Mesenchymal stem cell (in vitro differentiated cells and primary cell): ENCODE measurements at regions not wholly inside any gene's neighbourhood (a gene's known extent, or its start where the extent isn't known, plus 50 kb on each side); places are given as distances from the start of the nearest gene placed in this dataset.
"Not testable (repeated sequence)": the region's sequence is repeated elsewhere in the genome, so short reads cannot be mapped to it uniquely, and the experiment has no call there.

ENCODE experiments used
- DNase-seq: peaks from one replicate; pipeline ENCODE4 v3.0.0-alpha.2; 2013
- H2AFZ ChIP-seq: one replicate; pipeline ENCODE4 v1.6.1; 2013; ENCODE audit warnings: low read depth, mild to moderate bottlenecking, control low read depth, inconsistent platforms, low read length, moderate library complexity
- H2AK5ac ChIP-seq: 2 replicates; pipeline ENCODE4 v1.6.1; 2013; ENCODE audit warnings: low read length, moderate library complexity, mild to moderate bottlenecking, inconsistent platforms; ENCODE audit not compliant: severe bottlenecking
- H2BK120ac ChIP-seq: one replicate; pipeline ENCODE4 v1.6.1; 2013; ENCODE audit warnings: low read depth, mild to moderate bottlenecking, inconsistent platforms, low read length, moderate library complexity
- H2BK12ac ChIP-seq, 2 experiments: one replicate each; pipeline ENCODE4 v1.6.1; 2013; ENCODE audit warnings: inconsistent platforms in 2 of 2, low read length in 2 of 2, mild to moderate bottlenecking in 2 of 2, moderate library complexity in 2 of 2, control low read depth in 1 of 2
- H2BK15ac ChIP-seq: one replicate; pipeline ENCODE4 v1.6.1; 2013; ENCODE audit warnings: mild to moderate bottlenecking, low read depth, inconsistent platforms; ENCODE audit not compliant: poor library complexity, severe bottlenecking
- H2BK5ac ChIP-seq: 2 replicates; pipeline ENCODE4 v1.6.1; 2013; ENCODE audit warnings: low read depth, mild to moderate bottlenecking, low read length, control low read depth, inconsistent platforms; ENCODE audit not compliant: poor library complexity, severe bottlenecking
- H3K14ac ChIP-seq, 2 experiments: one replicate each; pipeline ENCODE4 v1.6.1; 2013; ENCODE audit warnings: inconsistent platforms in 2 of 2, low read length in 2 of 2, control low read depth in 1 of 2, mild to moderate bottlenecking in 1 of 2, moderate library complexity in 1 of 2
- H3K18ac ChIP-seq, 2 experiments: one replicate each; pipeline ENCODE4 v1.6.1; 2013; ENCODE audit warnings: inconsistent platforms in 2 of 2, low read length in 2 of 2, control low read depth in 1 of 2, low read depth in 1 of 2, mild to moderate bottlenecking in 1 of 2
- H3K23ac ChIP-seq, 2 experiments: one replicate each; pipeline ENCODE4 v1.6.1; 2013; ENCODE audit warnings: inconsistent platforms in 2 of 2, low read length in 2 of 2, mild to moderate bottlenecking in 2 of 2, moderate library complexity in 2 of 2, control low read depth in 1 of 2
- H3K27ac ChIP-seq: 2 replicates; pipeline ENCODE4 v1.5.1; 2013; ENCODE audit warnings: mild to moderate bottlenecking, moderate library complexity, low read length, control low read depth, inconsistent platforms; ENCODE audit not compliant: poor library complexity, severe bottlenecking
- H3K27me3 ChIP-seq, 2 experiments: 2 replicates each; pipeline versions ENCODE4 v1.6.1 to v1.7.0; 2013; ENCODE audit warnings: low read length in 2 of 2, mild to moderate bottlenecking in 2 of 2, moderate library complexity in 2 of 2, control low read depth in 1 of 2, inconsistent platforms in 1 of 2; ENCODE audit not compliant: control insufficient read depth in 1 of 2, insufficient read depth in 1 of 2
- H3K36me3 ChIP-seq, 2 experiments: 2 replicates each; pipeline versions ENCODE4 v1.6.1 to v1.7.0; 2013; ENCODE audit warnings: low read length in 2 of 2, control low read depth in 1 of 2, inconsistent platforms in 1 of 2, low read depth in 1 of 2, mild to moderate bottlenecking in 1 of 2; ENCODE audit not compliant: insufficient read depth in 2 of 2, control insufficient read depth in 1 of 2
- H3K4ac ChIP-seq, 2 experiments: one replicate each; pipeline ENCODE4 v1.6.1; 2013; ENCODE audit warnings: inconsistent platforms in 2 of 2, low read length in 2 of 2, mild to moderate bottlenecking in 2 of 2, moderate library complexity in 2 of 2, control low read depth in 1 of 2, low read depth in 1 of 2
- H3K4me1 ChIP-seq: 2 replicates; pipeline ENCODE4 v1.6.1; 2013; ENCODE audit warnings: low read depth, low read length, control low read depth; ENCODE audit not compliant: control insufficient read depth, insufficient read depth
- H3K4me2 ChIP-seq: 2 replicates; pipeline ENCODE4 v1.6.1; 2013; ENCODE audit warnings: low read length, mild to moderate bottlenecking, inconsistent platforms; ENCODE audit not compliant: poor library complexity, severe bottlenecking
- H3K4me3 ChIP-seq, 2 experiments: 2 replicates each; pipeline versions ENCODE4 v1.5.1 to v1.7.0; 2013; ENCODE audit warnings: low read length in 2 of 2, mild to moderate bottlenecking in 2 of 2, control low read depth in 1 of 2, low read depth in 1 of 2; ENCODE audit not compliant: insufficient read depth in 1 of 2
- H3K79me1 ChIP-seq: replicated peaks from 2 replicates; pipeline ENCODE4 v1.6.1; 2013; ENCODE audit warnings: mild to moderate bottlenecking, control low read depth, low read length, inconsistent platforms; ENCODE audit not compliant: poor library complexity, severe bottlenecking
- H3K9ac ChIP-seq: 2 replicates; pipeline ENCODE4 v1.7.0; 2013; ENCODE audit warnings: mild to moderate bottlenecking, low read length, moderate library complexity
- H3K9me3 ChIP-seq: 2 replicates; pipeline ENCODE4 v1.7.0; 2013; ENCODE audit warnings: mild to moderate bottlenecking, low read length; ENCODE audit not compliant: control insufficient read depth
- H4K8ac ChIP-seq: one replicate; pipeline ENCODE4 v1.6.1; 2013; ENCODE audit warnings: inconsistent platforms, mild to moderate bottlenecking, low read length, moderate library complexity
- H4K91ac ChIP-seq: one replicate; pipeline ENCODE4 v1.6.1; 2013; ENCODE audit warnings: mild to moderate bottlenecking, low read length, inconsistent platforms
- WGBS: methylation state at CpG from one replicate; pipeline ENCODE4 v1.1.7; 2013; ENCODE audit warnings: mixed read lengths; 5-methylcytosine and 5-hydroxymethylcytosine counted together

DNA sequence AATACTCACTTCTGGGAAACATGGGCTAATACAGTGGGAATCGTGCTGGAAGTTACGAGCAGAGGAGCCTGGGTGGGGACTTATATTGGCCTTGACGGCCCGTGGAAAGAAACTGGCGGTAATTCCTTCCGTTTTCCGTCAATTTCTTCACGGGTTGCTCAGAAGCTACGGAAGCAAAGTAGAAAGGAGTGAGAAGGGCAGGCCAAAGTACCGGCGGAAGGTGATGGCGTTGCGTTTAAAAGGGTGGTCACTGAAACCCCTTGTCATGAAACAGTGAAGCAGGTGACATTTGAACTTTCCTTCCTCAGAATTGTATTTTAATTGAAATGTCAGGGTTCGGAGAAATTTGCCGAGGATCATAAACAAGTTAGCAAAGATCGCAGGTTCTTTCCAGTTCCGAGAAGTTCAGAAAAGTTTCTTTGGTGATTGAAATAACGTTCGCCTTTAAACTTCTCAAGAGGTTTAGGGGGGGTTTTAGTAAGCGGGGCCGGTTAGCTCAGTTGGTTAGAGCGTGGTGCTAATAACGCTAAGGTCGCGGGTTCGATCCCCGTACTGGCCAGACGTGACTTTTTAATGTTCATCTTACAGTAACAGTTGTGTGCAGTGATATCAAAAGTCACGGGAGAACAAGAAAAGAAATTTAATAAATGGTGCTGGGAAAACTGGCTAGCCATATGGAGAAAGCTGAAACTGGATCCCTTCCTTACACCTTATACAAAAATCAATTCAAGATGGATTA is 96.7 kb upstream of the ZNF322 start:
- not testable (repeated sequence) for H4K91ac ChIP-seq, H3K4me1 ChIP-seq, H3K18ac ChIP-seq, H2AFZ ChIP-seq, H3K79me1 ChIP-seq, H2BK5ac ChIP-seq, H3K9me3 ChIP-seq, H2AK5ac ChIP-seq, H3K4ac ChIP-seq, H3K14ac ChIP-seq, H3K9ac ChIP-seq, H3K23ac ChIP-seq, H4K8ac ChIP-seq, H2BK120ac ChIP-seq, H3K36me3 ChIP-seq, H2BK15ac ChIP-seq, H2BK12ac ChIP-seq, H3K27ac ChIP-seq
- peak; percentile 59 for DNase-seq
- WGBS, result under 1% methylated on average over 26 of the region's 29 CpGs
- peak overlapping the region; percentile 72 for H3K4me2 ChIP-seq
- peak overlapping the region in 1 of 2 experiments; percentile 74 for H3K4me3 ChIP-seq
- H3K27me3 ChIP-seq, result peaks cover 14 to 15% of the 10 kb centered on the region in 2 experiments

DNA sequence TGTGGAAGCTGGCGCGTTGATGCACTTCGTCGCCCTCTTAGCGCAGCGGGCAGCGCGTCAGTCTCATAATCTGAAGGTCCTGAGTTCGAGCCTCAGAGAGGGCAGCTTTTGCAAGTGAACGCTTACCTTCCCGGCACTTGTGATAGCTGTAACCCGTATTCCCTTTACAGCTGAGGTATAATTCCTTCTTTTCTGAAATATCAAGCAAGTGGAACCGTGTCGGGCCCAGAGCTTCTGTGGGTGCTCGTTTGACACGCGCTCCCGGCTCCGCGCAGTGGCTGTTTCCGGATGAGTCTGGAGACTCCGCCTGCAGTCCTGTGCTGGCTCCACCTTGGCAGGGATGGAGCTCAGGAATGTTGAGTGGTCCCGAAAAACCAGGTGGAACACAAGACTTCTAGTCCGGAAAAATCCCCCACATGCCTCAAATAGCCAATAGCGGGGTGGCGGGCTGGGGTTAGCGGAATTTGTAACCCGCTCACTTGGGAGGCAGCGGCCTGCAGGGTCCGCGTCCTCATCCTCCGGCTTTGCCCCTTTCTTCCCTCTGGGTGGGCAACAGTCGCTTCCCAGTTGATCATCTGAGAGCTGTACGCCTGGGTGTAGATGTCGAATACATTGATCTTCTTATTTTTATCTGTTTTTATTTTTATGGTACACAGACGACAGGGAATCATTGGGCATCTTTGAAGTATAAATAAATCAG is 106.8 kb upstream of the ZNF322 start:
- not testable (repeated sequence) for H3K23ac ChIP-seq, H3K79me1 ChIP-seq

DNA sequence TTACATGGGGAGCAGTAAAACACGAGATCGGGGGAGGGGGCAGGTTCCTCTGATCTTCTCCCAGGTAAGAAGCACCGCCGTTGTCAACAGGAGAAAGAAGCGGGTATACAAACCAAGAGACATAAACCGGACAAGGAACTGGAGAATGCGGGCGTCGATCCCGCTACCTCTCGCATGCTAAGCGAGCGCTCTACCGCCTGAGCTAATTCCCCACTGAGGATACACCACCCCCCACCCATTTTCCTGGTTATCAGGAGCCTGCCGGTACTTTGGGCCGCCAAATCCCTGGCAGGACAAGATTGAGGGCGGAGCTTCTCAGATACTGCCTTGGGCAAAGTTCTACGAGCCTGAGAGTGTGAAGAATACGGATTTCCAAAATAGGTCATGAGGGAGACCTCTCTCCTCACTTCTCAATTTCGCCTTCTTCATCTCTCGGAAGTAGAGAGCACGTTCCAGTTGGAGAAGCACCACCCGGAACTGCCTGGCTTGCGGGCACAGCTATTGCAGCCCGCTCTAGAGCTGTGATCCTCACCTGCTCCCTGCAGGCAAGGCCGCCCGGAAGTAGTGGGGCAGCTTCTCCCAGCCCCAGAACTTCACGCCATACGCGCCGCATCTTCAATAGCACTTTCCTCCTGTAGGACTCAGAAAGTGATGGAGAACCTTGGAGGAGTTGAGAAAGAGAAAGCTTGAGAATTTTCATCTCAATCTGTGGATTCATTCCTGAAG is 111.6 kb upstream of the ZNF322 start:
- not testable (repeated sequence) for H3K27me3 ChIP-seq, H3K14ac ChIP-seq, H3K27ac ChIP-seq, H3K4me2 ChIP-seq, H3K23ac ChIP-seq, H3K9me3 ChIP-seq, DNase-seq, H3K4ac ChIP-seq, H3K18ac ChIP-seq, H3K36me3 ChIP-seq, H2AFZ ChIP-seq, H2BK5ac ChIP-seq, H3K4me3 ChIP-seq, H4K91ac ChIP-seq, H3K9ac ChIP-seq, H3K79me1 ChIP-seq, H2BK120ac ChIP-seq, H2AK5ac ChIP-seq, H3K4me1 ChIP-seq, H2BK12ac ChIP-seq, H4K8ac ChIP-seq, H2BK15ac ChIP-seq
- no CpG with 5 or more reads among the region's 31 CpGs for WGBS

More for the DNA sequence above, 106.8 kb upstream of the ZNF322 start:
- H3K4me3 ChIP-seq, H3K14ac ChIP-seq, H2BK15ac ChIP-seq, DNase-seq, H3K27ac ChIP-seq, H3K4me2 ChIP-seq, H3K9me3 ChIP-seq, H2BK120ac ChIP-seq, H3K4me1 ChIP-seq, H2BK12ac ChIP-seq, H2BK5ac ChIP-seq, H3K27me3 ChIP-seq, H2AK5ac ChIP-seq, H3K4ac ChIP-seq, H2AFZ ChIP-seq, H4K8ac ChIP-seq, H3K36me3 ChIP-seq, H3K9ac ChIP-seq, H4K91ac ChIP-seq, H3K18ac ChIP-seq: not testable (repeated sequence)
- WGBS, result no CpG with 5 or more reads among the region's 36 CpGs

DNA sequence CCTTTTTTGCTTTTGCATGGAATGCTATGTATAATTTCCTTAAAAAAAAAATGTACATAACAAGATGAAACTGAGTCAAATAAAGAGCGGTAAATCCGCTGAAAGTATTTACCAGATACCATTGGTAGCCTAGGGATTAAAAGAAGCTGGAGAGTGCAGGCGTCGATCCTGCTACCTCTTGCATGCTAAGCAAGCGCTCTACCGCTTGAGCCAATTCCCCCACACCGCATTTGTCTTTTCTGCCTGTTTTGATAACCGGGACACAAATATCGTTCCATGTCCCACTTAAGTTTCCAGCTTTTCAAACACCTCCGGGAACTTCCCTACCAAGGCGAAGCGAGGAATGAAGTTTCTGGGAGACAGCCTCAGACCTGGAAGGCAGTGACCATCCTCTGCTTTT is 113.9 kb upstream of the ZNF322 start:
- H3K79me1 ChIP-seq, H3K4me2 ChIP-seq, H2BK15ac ChIP-seq, H2BK120ac ChIP-seq, H2AFZ ChIP-seq, H3K4me1 ChIP-seq, H2AK5ac ChIP-seq, H3K27me3 ChIP-seq, H3K27ac ChIP-seq, H3K23ac ChIP-seq, H3K18ac ChIP-seq, H3K9me3 ChIP-seq, H3K4ac ChIP-seq, DNase-seq, H4K91ac ChIP-seq, H4K8ac ChIP-seq, H3K36me3 ChIP-seq, H2BK12ac ChIP-seq, H3K4me3 ChIP-seq, H3K14ac ChIP-seq, H2BK5ac ChIP-seq, H3K9ac ChIP-seq: not testable (repeated sequence)
- WGBS, result no CpG with 5 or more reads among the region's 12 CpGs
